ENCODE measurements at regions not wholly inside any gene's neighbourhood (a gene's known extent, or its start where the extent isn't known, plus 50 kb on each side); places are given as distances from the start of the nearest gene placed in this dataset.
"Not testable (repeated sequence)": the region's sequence is repeated elsewhere in the genome, so short reads cannot be mapped to it uniquely, and the experiment has no call there.

DNA sequence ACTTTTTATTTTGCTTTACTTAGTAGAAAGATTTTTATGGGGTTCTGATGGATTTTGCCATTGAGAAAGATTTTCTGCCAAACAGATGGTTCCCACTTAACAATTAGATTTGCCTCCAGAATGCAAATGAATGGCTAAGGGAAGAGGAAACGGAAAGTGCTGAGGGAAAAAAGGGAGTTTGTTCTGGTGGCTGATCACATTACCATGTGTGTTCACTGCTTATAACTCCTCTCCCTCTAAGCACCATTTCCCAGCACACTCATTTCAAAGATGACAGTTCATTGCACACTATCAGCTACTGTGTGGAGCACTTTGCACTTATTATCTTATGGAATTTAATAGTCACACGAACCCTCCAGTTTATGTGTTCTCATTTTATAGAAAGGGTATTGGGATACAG is 68.0 kb upstream of the GRID2 start:
- no peak for DNase-seq (ENCODE audit: extremely low read depth, low read depth)

DNA sequence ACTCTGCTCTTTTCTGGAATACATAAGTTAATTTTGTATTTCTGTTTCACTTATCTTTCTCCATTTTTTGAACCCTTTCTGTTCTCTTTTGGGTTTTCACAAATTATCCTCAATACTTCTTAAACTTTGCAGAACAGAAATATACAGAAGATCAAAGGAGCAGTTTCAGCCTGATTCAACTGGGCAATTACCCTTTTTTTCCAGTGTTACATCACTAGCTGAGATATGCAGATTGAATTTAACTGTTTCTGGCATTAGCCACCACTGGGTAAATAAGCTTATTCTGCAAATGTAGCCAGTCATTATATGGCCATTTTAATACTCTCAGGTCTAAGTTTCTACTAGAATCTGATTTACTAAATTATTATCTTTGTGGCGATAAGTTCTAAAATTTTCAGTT is 66.9 kb upstream of the GRID2 start:
- no peak for DNase-seq (ENCODE audit: extremely low read depth, low read depth)
- TF ChIP-seq CTCF (IDR thresholded peaks at IDR 0.05; ENCODE audit: low read depth, low read length): no peak

More for the DNA sequence above, 68.0 kb upstream of the GRID2 start:
- no peak for TF ChIP-seq CTCF (IDR thresholded peaks at IDR 0.05; ENCODE audit: low read depth, low read length)

DNA sequence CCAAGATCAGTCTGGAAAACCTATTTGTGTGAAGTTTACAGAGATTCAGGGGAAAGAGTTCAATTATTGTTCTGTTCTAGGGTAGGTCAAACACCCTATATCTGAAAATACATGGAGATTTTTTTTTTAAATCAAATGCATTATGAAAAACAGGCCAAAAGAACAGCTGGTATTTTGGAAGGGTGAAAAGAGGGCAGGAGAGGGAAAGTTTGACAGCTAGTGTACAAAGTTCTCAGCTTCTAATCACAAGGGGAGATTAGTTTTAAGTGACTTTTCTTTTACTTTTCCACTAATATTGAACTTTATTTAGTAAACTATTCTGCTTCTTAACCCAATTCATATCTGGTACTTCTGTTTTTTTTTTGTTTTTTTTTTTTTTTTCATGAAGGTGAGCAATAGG is 66.2 kb upstream of the GRID2 start:
- DNase-seq (ENCODE audit: extremely low read depth, low read depth): no peak
- no peak for TF ChIP-seq CTCF (IDR thresholded peaks at IDR 0.05; ENCODE audit: low read depth, low read length)

DNA sequence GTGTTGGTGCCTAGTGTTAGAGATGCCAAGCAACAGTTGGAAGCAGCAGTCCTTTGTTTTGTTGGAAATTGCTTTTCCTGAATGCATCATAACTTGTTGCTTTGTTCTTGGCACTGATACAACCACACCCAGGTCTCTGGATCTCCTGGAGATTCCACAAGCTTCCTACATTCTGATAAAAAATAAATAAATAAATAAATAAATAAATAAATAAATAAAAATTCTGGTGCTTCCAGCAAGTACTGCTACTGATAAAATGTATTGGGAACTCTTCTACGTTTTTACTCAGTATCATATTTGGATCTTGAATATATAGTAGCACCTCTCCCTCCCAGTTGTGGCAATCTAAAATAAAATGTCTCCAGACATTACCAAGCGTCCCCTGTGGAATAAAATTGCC is 62.7 kb upstream of the GRID2 start:
- TF ChIP-seq CTCF (IDR thresholded peaks at IDR 0.05; ENCODE audit: low read depth, low read length): no peak

GRCh38 chr4:92246384-92246783 is 57.4 kb upstream of the GRID2 start:
- no peak for TF ChIP-seq CTCF (IDR thresholded peaks at IDR 0.05; ENCODE audit: low read depth, low read length)

More for the DNA sequence above, 62.7 kb upstream of the GRID2 start:
- no peak for DNase-seq (ENCODE audit: extremely low read depth, low read depth)

GRCh38 chr4:92249541-92249940 is 54.2 kb upstream of the GRID2 start:
- no peak for TF ChIP-seq CTCF (IDR thresholded peaks at IDR 0.05; ENCODE audit: low read depth, low read length)
- no peak for DNase-seq (ENCODE audit: extremely low read depth, low read depth)

More at GRCh38 chr4:92246384-92246783, 57.4 kb upstream of the GRID2 start:
- no peak for DNase-seq (ENCODE audit: extremely low read depth, low read depth)

GRCh38 chr4:92251711-92252110 is 52.1 kb upstream of the GRID2 start:
- no peak for TF ChIP-seq CTCF (IDR thresholded peaks at IDR 0.05; ENCODE audit: low read depth, low read length)
- DNase-seq (ENCODE audit: extremely low read depth, low read depth): no peak

DNA sequence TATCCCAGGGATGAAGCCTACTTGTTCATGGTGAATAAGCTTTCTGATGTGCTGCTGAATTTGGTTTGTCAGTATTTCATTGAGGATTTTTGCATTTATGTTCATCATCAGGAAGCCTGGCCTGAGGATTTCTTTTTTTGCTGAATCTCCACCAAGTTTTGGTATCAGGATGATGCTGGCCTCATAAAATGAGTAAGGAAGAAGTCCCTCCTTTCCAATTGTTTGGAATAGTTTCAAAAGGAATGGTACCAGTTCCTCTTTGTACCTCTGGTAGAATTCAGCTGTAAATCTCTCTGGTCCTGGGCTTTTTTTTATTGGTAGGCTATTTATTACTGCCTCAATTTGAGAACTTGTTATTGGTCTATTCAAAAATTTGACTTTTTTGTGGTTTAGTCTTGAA is 51.4 kb upstream of the GRID2 start:
- DNase-seq (ENCODE audit: extremely low read depth, low read depth): not testable (repeated sequence)

All from AG09319 (cell line).